ENCODE measurements at regions not wholly inside any gene's neighbourhood (a gene's known extent, or its start where the extent isn't known, plus 50 kb on each side); places are given as distances from the start of the nearest gene placed in this dataset.

DNA sequence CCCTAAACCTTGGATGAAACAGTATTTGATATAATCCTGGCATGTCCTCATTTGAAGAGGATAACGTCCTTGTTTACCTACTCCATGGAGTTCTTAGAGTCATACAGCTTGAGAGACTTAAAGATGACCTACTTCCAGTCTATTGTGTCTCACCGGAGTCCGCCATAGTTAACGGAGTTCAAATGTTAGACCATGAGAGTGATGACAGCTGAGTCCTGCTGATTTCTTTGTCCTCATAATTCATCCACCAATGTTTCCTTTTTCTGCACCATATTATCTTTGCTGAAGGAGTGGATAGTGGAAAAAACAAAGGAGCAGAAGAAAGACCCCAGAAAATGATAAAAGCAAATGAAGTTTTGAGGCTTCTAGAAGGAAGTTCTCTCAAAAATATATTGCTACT lies 75.8 kb upstream of the HIF1A start:
- TF ChIP-seq, protein P1, sequence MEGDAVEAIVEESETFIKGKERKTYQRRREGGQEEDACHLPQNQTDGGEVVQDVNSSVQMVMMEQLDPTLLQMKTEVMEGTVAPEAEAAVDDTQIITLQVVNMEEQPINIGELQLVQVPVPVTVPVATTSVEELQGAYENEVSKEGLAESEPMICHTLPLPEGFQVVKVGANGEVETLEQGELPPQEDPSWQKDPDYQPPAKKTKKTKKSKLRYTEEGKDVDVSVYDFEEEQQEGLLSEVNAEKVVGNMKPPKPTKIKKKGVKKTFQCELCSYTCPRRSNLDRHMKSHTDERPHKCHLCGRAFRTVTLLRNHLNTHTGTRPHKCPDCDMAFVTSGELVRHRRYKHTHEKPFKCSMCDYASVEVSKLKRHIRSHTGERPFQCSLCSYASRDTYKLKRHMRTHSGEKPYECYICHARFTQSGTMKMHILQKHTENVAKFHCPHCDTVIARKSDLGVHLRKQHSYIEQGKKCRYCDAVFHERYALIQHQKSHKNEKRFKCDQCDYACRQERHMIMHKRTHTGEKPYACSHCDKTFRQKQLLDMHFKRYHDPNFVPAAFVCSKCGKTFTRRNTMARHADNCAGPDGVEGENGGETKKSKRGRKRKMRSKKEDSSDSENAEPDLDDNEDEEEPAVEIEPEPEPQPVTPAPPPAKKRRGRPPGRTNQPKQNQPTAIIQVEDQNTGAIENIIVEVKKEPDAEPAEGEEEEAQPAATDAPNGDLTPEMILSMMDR (IDR thresholded peaks at IDR 0.05), result no peak
- TF ChIP-seq POLR2A (IDR thresholded peaks at IDR 0.05), result no peak
